PFSK-1 (cell line): ENCODE measurements at regions not wholly inside any gene's neighbourhood (a gene's known extent, or its start where the extent isn't known, plus 50 kb on each side); places are given as distances from the start of the nearest gene placed in this dataset.

Experiments used
- FOXP2 ChIP-seq: optimal IDR thresholded peaks from 2 replicates; pipeline ENCODE3; 2011; ENCODE audit warnings: borderline replicate concordance, control low read depth, inconsistent platforms; ENCODE audit not compliant: insufficient read depth; ENCODE audit errors: extremely low read length, extremely low read depth
- POLR2AphosphoS5 ChIP-seq: IDR thresholded peaks from 2 replicates; pipeline ENCODE4 v1.6.1; 2012; ENCODE audit warnings: low read depth, mild to moderate bottlenecking, control low read depth, low read length, moderate library complexity
- SIN3A ChIP-seq: IDR thresholded peaks from 2 replicates; pipeline ENCODE4 v1.6.1; 2012; ENCODE audit warnings: mild to moderate bottlenecking, low read length, moderate library complexity, borderline replicate concordance; ENCODE audit not compliant: insufficient read depth
- TAF1 ChIP-seq: IDR thresholded peaks from 2 replicates; pipeline ENCODE4 v1.6.1; 2012; ENCODE audit warnings: low read length, control low read depth, borderline replicate concordance; ENCODE audit not compliant: insufficient read depth
- TF ChIP-seq, protein P1 (sequence below), 2 experiments: IDR thresholded peaks; 2 replicates each; pipeline versions ENCODE4 v1.6.1 to v1.8.0; 2011 to 2012; ENCODE audit warnings: low read depth in 2 of 2, low read length in 2 of 2, control low read depth in 1 of 2, inconsistent platforms in 1 of 2, mild to moderate bottlenecking in 1 of 2, moderate library complexity in 1 of 2; ENCODE audit not compliant: insufficient read depth in 1 of 2

DNA sequence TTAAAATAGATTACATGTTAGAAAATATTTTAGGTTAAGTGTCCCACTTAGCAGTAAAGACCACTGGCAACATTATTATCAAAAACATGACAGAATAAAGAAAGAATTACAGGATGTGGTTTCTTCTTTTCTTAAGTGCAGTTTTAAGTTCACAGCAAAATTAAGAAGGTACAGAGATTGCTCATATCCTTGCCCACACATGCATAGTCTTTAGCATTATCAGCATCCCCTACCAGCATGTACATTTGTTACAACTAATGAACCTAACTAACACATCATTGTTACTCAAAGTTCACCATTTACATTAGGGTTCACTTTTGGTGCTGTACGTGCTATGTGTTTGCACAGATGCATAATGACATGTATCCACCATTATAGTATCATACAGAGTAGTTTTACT lies 837.7 kb upstream of the CDH9 start:
- TF ChIP-seq TAF1: no peak
- TF ChIP-seq SIN3A: no peak
- no peak for TF ChIP-seq POLR2AphosphoS5
- no peak for TF ChIP-seq FOXP2
- TF ChIP-seq, protein P1, sequence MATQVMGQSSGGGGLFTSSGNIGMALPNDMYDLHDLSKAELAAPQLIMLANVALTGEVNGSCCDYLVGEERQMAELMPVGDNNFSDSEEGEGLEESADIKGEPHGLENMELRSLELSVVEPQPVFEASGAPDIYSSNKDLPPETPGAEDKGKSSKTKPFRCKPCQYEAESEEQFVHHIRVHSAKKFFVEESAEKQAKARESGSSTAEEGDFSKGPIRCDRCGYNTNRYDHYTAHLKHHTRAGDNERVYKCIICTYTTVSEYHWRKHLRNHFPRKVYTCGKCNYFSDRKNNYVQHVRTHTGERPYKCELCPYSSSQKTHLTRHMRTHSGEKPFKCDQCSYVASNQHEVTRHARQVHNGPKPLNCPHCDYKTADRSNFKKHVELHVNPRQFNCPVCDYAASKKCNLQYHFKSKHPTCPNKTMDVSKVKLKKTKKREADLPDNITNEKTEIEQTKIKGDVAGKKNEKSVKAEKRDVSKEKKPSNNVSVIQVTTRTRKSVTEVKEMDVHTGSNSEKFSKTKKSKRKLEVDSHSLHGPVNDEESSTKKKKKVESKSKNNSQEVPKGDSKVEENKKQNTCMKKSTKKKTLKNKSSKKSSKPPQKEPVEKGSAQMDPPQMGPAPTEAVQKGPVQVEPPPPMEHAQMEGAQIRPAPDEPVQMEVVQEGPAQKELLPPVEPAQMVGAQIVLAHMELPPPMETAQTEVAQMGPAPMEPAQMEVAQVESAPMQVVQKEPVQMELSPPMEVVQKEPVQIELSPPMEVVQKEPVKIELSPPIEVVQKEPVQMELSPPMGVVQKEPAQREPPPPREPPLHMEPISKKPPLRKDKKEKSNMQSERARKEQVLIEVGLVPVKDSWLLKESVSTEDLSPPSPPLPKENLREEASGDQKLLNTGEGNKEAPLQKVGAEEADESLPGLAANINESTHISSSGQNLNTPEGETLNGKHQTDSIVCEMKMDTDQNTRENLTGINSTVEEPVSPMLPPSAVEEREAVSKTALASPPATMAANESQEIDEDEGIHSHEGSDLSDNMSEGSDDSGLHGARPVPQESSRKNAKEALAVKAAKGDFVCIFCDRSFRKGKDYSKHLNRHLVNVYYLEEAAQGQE (IDR thresholded peaks at IDR 0.05; ENCODE audit: insufficient read depth in 1 of 2, low read depth in 2 of 2, low read length in 2 of 2): no peak

DNA sequence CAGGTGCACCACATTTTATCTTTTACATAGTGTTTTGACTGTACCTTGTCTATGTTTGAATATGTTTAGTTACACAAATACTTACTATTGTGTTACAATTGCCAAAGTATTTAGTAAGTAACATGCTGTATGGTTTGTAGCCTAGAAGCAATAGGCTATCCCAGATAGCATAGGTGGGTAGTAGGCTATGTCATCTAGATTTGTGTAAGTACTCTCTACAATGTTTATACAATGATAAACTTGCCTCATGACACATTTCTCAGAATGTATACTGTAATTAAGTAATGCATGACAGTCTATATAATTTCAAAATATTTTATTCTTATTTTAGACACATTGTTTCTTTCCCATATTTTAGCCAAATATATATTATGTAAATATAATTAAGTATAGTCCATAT lies 836.8 kb upstream of the CDH9 start:
- TF ChIP-seq FOXP2 (no peak), TAF1 (no peak), POLR2AphosphoS5 (no peak), SIN3A (no peak)
- TF ChIP-seq, protein P1 (IDR thresholded peaks at IDR 0.05; ENCODE audit: insufficient read depth in 1 of 2, low read depth in 2 of 2, low read length in 2 of 2): no peak

DNA sequence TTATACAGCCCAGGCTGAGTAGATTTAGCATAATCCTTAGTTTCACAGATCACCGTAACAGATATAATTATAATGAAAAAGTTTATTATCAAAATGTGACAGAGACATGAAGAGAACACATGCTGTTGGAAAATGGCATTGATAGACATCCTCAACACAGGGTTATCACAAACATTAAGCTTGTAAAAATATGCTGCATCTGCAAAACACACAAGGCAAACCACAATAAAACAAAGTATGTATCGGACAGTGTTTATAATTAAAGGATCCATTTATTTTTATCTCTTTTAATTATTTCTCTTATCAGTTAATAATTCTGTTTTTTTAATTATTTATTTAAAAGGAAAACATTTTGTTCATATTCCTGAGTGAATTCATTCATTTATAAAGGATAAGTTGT lies 829.9 kb upstream of the CDH9 start:
- TF ChIP-seq TAF1 (no peak), POLR2AphosphoS5 (no peak), SIN3A (no peak), FOXP2 (no peak)
- TF ChIP-seq, protein P1 (IDR thresholded peaks at IDR 0.05; ENCODE audit: insufficient read depth in 1 of 2, low read depth in 2 of 2, low read length in 2 of 2): no peak

DNA sequence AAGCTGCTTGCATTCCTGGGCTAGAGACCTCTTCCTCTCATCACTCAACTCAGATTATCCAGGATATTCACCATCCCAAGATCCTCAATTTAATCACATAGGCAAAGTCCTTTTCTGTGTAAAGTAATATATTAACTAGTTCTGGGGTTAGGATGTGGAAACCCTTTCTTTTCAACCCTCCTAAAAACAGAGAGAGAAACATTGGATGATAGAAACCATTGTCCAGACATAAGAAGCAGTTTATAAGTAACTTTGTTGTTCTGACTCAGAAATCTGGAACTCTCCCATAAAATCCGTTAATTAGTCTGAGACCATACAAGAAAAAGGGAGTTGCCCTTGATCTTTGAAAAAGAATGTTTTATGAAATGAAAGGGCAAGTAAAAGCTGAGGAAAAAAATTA lies 817.1 kb upstream of the CDH9 start:
- TF ChIP-seq, protein P1 (IDR thresholded peaks at IDR 0.05; ENCODE audit: insufficient read depth in 1 of 2, low read depth in 2 of 2, low read length in 2 of 2): no peak
- TF ChIP-seq TAF1 (no peak), POLR2AphosphoS5 (no peak), SIN3A (no peak), FOXP2 (no peak)

DNA sequence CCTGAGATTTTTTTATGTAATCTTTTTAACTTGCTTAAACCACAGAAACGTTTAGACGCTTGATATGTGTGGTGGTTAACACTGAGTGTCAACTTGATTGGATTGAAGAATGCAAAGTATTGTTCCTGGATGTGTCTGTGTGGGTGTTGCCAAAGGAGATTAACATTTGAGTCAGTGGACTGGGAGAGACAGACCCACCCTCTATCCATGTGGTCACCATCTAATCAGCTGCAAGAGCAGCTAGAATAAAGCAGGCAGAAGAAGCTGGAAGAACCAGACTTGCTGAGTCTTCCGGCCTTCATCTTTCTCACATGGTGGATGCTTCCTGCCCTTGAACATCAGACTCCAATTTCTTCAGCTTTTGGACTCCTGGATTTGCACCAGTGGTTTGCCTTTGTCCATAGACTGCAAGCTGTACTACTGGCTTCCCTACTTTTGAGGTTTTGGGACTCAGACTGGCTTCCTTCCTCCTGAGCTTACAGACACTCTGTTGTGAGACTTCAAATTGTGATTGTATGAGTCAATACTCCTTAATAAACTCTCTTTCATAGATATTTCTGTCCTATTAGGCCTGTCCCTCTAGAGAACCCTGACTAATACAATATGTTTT lies 816.0 kb upstream of the CDH9 start:
- no peak for TF ChIP-seq TAF1
- TF ChIP-seq, protein P1 (IDR thresholded peaks at IDR 0.05; ENCODE audit: insufficient read depth in 1 of 2, low read depth in 2 of 2, low read length in 2 of 2): no peak
- no peak for TF ChIP-seq POLR2AphosphoS5
- no peak for TF ChIP-seq FOXP2
- TF ChIP-seq SIN3A: no peak
